Endothelial cell of umbilical vein (primary cell): ENCODE measurements at regions not wholly inside any gene's neighbourhood (a gene's known extent, or its start where the extent isn't known, plus 50 kb on each side); places are given as distances from the start of the nearest gene placed in this dataset.

Source experiments
- EZH2 ChIP-seq: IDR thresholded peaks from 2 replicates; pipeline ENCODE4 v1.6.1; 2012; ENCODE audit warnings: borderline replicate concordance, low read depth, mild to moderate bottlenecking, moderate library complexity, low read length, inconsistent platforms; ENCODE audit not compliant: severe bottlenecking
- POLR2A ChIP-seq: IDR thresholded peaks from 2 replicates; pipeline ENCODE4 v1.6.1; 2012; ENCODE audit warnings: low read depth, mild to moderate bottlenecking, control low read depth, low read length
- TF ChIP-seq, protein P1 (sequence below), 2 donors: IDR thresholded peaks; 1 replicate in 1 of 2; 2 replicates in 1 of 2; pipeline ENCODE4 v1.5.1; 2011; ENCODE audit warnings: low read length in 2 of 2, mild to moderate bottlenecking in 2 of 2, moderate library complexity in 2 of 2, control low read depth in 1 of 2, inconsistent platforms in 1 of 2, low read depth in 1 of 2; ENCODE audit not compliant: insufficient read depth in 1 of 2; ENCODE audit errors: extremely low read depth in 1 of 2

DNA sequence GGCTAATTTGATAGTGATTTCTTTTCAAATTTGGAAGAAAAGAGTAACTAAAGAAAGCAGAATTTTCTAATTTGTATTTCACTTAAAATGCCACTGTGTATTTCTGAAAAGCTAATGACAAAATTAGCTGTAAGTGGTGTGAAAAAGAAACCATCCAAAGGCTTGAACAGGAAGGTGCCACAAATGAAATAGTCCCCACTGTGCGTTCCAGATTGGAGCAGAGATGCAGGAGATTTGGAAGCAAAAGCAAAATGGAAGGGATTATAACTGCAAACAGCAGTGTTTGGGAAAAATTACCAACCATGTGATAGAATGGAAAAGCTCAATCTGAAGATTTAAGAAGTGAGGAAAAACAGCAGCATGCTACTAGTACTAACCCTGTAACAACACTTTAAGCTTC lies 498.7 kb downstream of the SUCLG1 start:
- TF ChIP-seq, protein P1, sequence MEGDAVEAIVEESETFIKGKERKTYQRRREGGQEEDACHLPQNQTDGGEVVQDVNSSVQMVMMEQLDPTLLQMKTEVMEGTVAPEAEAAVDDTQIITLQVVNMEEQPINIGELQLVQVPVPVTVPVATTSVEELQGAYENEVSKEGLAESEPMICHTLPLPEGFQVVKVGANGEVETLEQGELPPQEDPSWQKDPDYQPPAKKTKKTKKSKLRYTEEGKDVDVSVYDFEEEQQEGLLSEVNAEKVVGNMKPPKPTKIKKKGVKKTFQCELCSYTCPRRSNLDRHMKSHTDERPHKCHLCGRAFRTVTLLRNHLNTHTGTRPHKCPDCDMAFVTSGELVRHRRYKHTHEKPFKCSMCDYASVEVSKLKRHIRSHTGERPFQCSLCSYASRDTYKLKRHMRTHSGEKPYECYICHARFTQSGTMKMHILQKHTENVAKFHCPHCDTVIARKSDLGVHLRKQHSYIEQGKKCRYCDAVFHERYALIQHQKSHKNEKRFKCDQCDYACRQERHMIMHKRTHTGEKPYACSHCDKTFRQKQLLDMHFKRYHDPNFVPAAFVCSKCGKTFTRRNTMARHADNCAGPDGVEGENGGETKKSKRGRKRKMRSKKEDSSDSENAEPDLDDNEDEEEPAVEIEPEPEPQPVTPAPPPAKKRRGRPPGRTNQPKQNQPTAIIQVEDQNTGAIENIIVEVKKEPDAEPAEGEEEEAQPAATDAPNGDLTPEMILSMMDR (IDR thresholded peaks at IDR 0.05; ENCODE audit: extremely low read depth in 1 of 2, insufficient read depth in 1 of 2, low read depth in 1 of 2, low read length in 2 of 2) = no peak
- no peak for TF ChIP-seq POLR2A
- TF ChIP-seq EZH2 = no peak
